Fibroblast of peridontal ligament (primary cell): ENCODE measurements at regions not wholly inside any gene's neighbourhood (a gene's known extent, or its start where the extent isn't known, plus 50 kb on each side); places are given as distances from the start of the nearest gene placed in this dataset.
"Not testable (repeated sequence)": the region's sequence is repeated elsewhere in the genome, so short reads cannot be mapped to it uniquely, and the experiment has no call there.

Source experiments
- DNase-seq: peaks from one replicate; pipeline ENCODE4 v3.0.0-alpha.2; 2010; ENCODE audit errors: extremely low read depth

DNA sequence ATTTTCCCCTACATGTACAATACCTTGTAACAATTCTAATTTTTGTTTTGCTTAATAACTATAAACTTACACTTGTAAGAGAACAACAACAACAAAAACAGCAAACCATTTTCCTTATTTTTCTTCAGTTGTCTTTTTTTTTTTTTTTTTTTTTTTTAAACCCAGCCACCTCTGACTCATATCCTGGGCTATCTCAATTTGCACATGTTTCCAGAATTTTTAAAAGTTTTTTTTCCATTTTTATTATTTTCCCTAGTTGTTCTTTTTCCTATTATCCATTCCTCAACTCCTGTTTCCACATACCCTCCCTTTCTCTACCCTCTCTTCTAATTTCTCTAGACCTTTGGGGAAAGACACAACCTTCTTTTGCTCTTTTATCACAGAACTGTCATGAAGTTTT is 112.5 kb downstream of the EFEMP1 start:
- no peak for DNase-seq

GRCh38 chr2:55810622-55811020 is 113.0 kb downstream of the EFEMP1 start:
- DNase-seq = no peak

- DNase-seq = peak; percentile 38
These were observed 113.5 kb downstream of the EFEMP1 start for GRCh38 chr2:55809875-55810621.

DNA sequence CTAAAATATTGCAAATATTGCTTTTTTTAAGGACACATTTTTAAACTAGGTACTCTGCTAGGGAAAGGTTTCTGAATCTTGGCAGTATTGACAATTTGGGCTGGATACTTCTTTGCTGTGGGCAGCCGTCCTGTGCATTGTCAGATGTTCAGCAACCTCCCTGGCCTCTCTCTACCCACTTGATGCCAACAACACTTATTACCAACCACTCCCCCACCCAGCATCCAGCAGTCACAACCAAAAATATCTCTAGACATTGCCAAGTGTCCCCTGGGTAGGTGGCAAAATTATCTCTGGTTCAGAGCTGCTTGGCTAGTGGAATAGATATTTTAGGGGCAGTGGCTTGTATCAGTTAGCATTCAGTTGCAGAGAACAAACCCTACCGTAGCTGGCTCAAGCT is 114.3 kb upstream of the PNPT1 start:
- DNase-seq = no peak

DNA sequence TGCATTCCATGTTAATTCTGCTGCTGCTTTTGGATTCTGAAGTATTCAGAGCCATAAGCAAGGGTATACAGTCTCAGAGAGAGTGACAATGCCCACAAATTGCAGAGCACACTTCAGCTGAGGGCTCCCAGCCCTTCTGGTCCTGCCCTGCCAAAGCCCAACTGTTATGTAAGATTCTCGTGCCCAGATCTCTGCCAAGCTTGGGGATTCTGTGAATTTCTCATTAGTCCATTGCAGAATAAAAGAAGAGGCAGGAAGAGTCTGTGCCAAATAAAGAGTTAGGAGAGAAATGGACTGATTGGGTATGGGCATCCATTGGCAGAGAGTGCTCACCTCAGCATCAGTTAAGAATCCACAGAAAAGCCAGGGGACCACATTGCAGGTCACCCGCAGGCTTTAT is 112.0 kb upstream of the PNPT1 start:
- DNase-seq = no peak

GRCh38 chr2:55804535-55804934 is 110.9 kb upstream of the PNPT1 start:
- no peak for DNase-seq

- no peak for DNase-seq
These were observed 108.4 kb upstream of the PNPT1 start for GRCh38 chr2:55802067-55802466.

DNA sequence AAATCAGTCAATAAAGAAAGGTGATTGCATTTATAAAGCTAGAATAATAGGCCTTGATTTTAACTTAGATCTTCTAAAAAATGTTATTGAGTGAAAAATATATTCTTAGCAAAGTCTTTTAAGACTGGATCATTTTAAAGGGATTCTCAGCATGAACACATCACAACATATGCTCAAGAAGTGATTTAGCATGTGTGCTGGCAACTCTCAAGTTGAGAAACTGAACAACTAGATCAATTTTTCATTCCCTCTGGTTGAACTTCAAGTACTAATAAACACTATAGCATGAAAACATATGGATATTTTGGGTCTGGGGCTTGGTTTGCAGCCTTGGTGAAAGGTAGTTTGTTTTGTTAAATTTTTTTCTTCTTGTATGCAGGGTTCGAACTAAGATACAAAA is 107.8 kb upstream of the PNPT1 start:
- no peak for DNase-seq

DNA sequence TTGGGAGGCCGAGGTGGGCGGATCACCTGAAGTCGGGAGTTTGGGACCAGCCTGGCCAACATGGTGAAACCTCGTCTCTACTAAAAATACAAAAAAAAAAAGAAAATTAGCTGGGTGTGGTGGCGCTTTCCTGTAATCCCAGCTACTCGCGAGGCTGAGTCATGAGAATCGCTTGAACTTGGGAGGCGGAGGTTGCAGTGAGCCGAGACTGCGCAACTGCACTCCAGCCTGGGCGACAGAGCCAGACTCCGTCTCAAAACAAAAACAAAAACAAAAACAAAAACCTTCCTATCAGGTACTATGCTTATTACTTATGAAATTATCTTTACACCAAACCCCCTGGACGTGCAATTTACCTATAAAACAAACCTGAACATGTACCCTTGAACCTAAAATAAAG is 106.0 kb upstream of the PNPT1 start:
- DNase-seq = not testable (repeated sequence)

DNA sequence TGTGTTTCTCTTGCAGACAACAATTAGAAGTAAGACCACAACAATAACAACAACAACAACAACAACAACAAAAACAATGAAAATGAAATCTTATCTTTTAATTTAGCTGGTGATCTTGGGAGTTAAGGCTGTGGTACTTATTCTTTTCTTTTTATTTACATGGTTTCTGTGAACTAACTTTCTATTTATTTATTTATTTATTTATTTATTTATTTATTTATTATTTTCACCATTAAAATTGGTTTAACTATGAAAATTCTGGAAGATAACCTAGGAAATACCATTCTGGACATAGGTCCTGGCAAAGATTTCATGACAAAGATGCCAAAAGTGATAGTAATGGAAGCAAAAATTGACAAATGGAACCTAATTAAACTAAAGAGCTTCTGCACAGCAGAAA is 102.5 kb upstream of the PNPT1 start:
- DNase-seq = no peak

DNA sequence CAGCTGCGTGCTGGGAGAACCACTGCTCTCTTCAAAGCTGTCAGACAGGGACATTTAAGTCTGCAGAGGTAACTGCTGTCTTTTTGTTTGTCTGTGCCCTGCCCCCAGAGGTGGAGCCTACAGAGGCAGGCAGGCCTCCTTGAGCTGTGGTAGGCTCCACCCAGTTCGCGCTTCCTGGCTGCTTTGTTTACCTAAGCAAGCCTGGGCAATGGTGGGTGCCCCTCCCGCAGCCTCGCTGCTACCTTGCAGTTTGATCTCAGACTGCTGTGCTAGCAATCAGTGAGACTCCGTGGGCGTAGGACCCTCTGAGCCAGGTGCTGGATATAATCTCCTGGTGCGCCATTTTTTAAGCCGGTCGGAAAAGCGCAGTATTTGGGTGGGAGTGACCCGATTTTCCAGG is 100.0 kb upstream of the PNPT1 start:
- not testable (repeated sequence) for DNase-seq

- DNase-seq = no peak
These were observed 92.6 kb upstream of the PNPT1 start for GRCh38 chr2:55786280-55786679.

DNA sequence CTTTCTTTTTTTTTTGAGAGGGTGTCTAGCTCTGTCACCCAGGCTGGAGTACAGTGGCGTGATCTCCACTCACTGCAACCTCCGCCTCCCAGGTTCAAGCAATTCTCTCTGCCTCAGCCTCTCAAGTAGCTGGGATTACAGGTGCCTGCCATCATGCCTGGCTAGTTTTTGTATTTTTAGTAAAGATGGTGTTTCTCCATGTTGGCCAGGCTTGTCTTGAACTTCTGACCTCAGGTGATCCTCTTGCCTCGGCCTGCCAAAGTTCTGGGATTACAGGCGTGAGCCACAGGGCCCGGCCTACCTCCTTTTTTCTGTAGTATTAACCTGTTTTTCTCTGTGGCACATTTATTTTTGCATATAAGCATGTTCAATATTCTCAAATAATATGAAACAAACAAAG is 90.1 kb upstream of the PNPT1 start:
- not testable (repeated sequence) for DNase-seq

DNA sequence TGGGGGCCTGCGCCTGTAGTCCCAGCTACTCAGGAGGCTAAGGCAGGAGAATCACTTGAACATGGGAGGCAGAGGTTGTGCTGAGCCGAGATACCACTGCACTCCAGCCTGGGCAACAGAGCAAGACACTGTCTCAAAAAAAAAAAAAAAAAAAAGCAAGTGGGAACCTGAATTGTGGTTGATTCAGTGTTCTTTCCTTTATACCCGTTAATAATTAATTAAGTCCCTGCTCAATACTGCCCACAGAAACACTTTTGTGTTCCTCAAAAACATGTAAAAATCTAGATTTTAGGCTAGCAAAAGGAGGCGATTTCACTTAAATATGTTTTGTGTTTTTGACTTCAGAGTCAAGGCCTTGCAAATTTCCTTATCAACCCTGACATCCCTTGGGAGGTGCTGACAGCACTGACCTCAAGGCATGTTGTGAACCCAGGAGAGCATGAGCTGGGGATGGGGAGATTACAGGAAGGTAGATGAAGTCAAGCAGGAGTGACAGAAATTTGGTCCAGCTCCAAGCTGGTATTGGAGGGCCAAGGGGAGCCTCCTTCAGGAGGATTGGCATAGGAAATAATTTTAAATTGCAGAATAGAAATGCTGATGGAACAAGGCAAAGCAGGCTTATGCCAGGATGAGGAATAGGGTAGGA is 89.0 kb upstream of the PNPT1 start:
- DNase-seq = no peak

GRCh38 chr2:55781542-55781941 is 87.9 kb upstream of the PNPT1 start:
- DNase-seq = peak; percentile 15

DNA sequence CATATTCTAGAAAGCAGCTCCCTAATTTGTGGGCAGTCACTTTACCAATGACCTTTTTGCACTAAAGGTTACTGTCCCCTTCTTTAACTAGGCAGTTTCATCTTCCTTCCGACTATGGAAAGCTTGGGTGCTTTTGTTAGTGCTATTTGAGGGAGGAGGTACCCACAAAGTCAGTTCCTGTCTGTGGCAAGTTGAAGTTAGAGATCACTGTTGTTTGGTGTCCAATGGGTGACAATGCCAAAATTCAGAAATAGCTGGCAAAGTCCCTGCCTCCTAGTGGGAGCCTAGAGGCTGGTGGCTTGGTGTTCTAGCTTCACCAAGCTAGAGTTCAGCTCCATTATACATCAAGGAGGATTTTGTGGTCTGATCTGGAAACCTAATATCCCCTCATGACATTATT is 87.1 kb upstream of the PNPT1 start:
- DNase-seq = no peak

- DNase-seq = no peak
These were observed 86.1 kb upstream of the PNPT1 start for GRCh38 chr2:55779459-55780421.

DNA sequence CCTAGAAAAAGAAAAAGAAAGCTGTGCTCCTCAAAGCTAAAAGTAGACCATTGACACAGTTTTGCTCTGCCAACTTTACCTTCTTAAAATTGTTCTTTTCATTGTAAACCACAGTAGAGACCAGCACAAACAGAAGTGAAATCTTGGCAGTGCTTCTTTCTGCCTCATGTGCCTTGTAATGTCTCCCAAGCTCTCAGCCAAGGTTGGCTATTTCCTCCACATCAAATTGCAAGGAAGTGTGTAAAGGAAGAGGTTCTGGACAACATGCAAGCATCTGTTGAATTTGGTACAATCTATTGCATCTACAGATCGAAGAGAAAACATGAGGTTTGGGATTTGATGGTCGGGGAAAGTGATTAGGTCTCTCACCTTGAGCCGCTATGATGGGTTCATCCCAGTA is 83.3 kb upstream of the PNPT1 start:
- DNase-seq = no peak

DNA sequence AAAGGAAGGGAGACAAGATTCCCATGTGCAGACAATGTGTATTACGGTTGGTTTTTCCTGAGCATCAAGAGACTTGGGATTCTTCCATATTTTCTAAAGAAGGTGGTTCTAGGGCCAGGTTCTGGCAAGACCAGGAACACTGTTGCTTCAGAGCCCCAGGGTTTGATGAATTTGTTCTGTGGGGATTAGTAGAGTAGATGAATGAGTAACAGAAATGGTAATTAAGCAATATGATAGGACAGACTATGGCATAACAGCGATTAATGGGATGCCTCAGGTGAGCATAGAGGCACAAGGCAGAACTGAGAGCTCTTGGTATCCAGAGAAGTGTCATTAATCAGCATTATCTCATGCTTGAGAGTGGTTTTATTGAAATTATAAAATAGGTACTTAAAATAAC is 82.8 kb upstream of the PNPT1 start:
- DNase-seq = no peak

GRCh38 chr2:55775828-55776227 is 82.2 kb upstream of the PNPT1 start:
- no peak for DNase-seq

DNA sequence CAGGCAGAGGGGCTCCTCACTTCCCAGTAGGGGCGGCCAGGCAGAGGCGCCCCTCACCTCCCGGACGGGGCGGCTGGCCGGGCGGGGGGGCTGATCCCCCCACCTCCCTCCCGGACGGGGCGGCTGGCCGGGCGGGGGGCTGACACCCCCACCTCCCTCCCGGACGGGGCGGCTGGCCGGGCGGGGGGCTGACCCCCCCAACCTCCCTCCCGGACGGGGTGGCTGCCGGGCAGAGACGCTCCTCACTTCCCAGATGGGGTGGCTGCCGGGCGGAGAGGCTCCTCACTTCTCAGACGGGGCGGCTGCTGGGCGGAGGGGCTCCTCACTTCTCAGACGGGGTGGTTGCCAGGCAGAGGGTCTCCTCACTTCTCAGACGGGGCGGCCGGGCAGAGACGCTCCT is 80.0 kb upstream of the PNPT1 start:
- DNase-seq = not testable (repeated sequence)
